ENCODE measurements at regions not wholly inside any gene's neighbourhood (a gene's known extent, or its start where the extent isn't known, plus 50 kb on each side); places are given as distances from the start of the nearest gene placed in this dataset.
"Not testable (repeated sequence)": the region's sequence is repeated elsewhere in the genome, so short reads cannot be mapped to it uniquely, and the experiment has no call there.

DNA sequence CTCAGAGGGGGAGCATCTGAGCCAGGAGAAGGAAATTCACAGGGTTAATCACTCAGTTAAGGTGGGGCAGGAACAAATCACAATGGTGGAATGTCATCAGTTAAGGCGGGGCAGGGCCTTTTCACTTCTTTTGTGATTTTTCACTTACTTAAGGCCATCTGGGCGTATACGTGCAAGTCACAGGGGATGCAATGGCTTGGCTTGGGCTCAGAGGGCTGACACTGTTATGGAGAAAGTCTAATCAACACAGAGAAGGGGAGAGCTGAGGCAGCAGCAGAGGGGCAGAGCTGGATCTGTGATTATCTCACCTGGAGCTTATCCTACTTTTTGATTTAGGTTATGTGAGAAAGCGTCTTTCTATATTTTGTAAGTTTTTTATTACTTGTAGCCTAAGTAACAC, 350.1 kb downstream of the NSUN3 start:
- TF ChIP-seq, protein P1, sequence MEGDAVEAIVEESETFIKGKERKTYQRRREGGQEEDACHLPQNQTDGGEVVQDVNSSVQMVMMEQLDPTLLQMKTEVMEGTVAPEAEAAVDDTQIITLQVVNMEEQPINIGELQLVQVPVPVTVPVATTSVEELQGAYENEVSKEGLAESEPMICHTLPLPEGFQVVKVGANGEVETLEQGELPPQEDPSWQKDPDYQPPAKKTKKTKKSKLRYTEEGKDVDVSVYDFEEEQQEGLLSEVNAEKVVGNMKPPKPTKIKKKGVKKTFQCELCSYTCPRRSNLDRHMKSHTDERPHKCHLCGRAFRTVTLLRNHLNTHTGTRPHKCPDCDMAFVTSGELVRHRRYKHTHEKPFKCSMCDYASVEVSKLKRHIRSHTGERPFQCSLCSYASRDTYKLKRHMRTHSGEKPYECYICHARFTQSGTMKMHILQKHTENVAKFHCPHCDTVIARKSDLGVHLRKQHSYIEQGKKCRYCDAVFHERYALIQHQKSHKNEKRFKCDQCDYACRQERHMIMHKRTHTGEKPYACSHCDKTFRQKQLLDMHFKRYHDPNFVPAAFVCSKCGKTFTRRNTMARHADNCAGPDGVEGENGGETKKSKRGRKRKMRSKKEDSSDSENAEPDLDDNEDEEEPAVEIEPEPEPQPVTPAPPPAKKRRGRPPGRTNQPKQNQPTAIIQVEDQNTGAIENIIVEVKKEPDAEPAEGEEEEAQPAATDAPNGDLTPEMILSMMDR (conservative IDR thresholded peaks at IDR 0.05 in 1 of 2, IDR thresholded peaks at IDR 0.05 in 1 of 2; ENCODE audit: extremely low read depth in 1 of 2, insufficient read depth in 1 of 2, low read depth in 1 of 2, low read length in 2 of 2), result not testable (repeated sequence)
- TF ChIP-seq EZH2 (IDR thresholded peaks at IDR 0.05; ENCODE audit: borderline replicate concordance, low read length), result not testable (repeated sequence)

Data from mammary epithelial cell (primary cell).